ENCODE measurements at regions not wholly inside any gene's neighbourhood (a gene's known extent, or its start where the extent isn't known, plus 50 kb on each side); places are given as distances from the start of the nearest gene placed in this dataset.
"Not testable (repeated sequence)": the region's sequence is repeated elsewhere in the genome, so short reads cannot be mapped to it uniquely, and the experiment has no call there.

GRCh38 chr1:120297345-120297953 lies 117.4 kb upstream of the NBPF8 start:
- not testable (repeated sequence) for H3K27me3 Mint-ChIP-seq; ATAC-seq (ENCODE audit: low read depth); H3K36me3 Mint-ChIP-seq; H3K4me3 Mint-ChIP-seq; H3K4me1 Mint-ChIP-seq; DNase-seq (ENCODE audit: low spot score in 2 of 2); H3K9me3 Mint-ChIP-seq; H3K27ac Mint-ChIP-seq

GRCh38 chr1:120290105-120290504 lies 113.8 kb upstream of the SEC22B start:
- not testable (repeated sequence) for H3K4me1 Mint-ChIP-seq; DNase-seq (ENCODE audit: low spot score in 2 of 2); H3K36me3 Mint-ChIP-seq; H3K27ac Mint-ChIP-seq; H3K4me3 Mint-ChIP-seq; ATAC-seq (ENCODE audit: low read depth); H3K9me3 Mint-ChIP-seq; H3K27me3 Mint-ChIP-seq

DNA sequence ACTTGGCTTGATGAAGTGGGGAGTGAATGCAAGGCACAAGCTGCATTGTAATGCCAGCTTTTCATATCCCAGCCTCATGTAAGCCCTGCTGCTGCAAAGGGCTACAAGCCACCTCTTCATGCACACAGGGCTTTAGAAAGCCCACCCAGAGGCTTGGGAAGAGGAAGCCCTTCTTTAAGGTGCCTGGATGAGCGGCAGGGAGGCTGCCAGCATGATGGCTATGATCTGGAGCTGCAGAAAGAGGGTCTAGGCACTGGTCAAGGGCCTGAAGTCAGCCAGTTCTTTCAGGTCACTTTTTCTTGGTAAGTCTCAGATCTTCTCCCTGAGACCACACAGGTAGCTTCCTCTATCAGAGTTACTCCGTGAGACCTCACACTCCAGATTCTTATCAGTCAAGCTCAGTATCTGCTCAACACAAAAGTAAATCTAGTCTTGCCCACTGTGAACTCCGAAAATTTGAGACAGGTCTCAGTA lies 113.3 kb upstream of the SEC22B start:
- not testable (repeated sequence) for ATAC-seq (ENCODE audit: low read depth); H3K4me1 Mint-ChIP-seq; H3K27me3 Mint-ChIP-seq; H3K9me3 Mint-ChIP-seq; DNase-seq (ENCODE audit: low spot score in 2 of 2); H3K27ac Mint-ChIP-seq; H3K4me3 Mint-ChIP-seq; H3K36me3 Mint-ChIP-seq

- H3K4me3 Mint-ChIP-seq; H3K9me3 Mint-ChIP-seq; H3K27me3 Mint-ChIP-seq; H3K4me1 Mint-ChIP-seq; DNase-seq (ENCODE audit: low spot score in 2 of 2); H3K36me3 Mint-ChIP-seq; H3K27ac Mint-ChIP-seq; ATAC-seq (ENCODE audit: low read depth): not testable (repeated sequence)
Observed at GRCh38 chr1:120288814-120289600, 112.7 kb upstream of the SEC22B start.

- H3K9me3 Mint-ChIP-seq; DNase-seq (ENCODE audit: low spot score in 2 of 2); H3K4me3 Mint-ChIP-seq; H3K36me3 Mint-ChIP-seq; H3K4me1 Mint-ChIP-seq; H3K27me3 Mint-ChIP-seq; H3K27ac Mint-ChIP-seq: not testable (repeated sequence)
- peak; percentile 35 for ATAC-seq (ENCODE audit: low read depth)
Observed at GRCh38 chr1:120288167-120288566, 111.8 kb upstream of the SEC22B start.

- H3K4me1 Mint-ChIP-seq; ATAC-seq (ENCODE audit: low read depth); H3K4me3 Mint-ChIP-seq; DNase-seq (ENCODE audit: low spot score in 2 of 2); H3K36me3 Mint-ChIP-seq; H3K27me3 Mint-ChIP-seq; H3K9me3 Mint-ChIP-seq; H3K27ac Mint-ChIP-seq: not testable (repeated sequence)
Observed at GRCh38 chr1:120282744-120283464, 106.6 kb upstream of the SEC22B start.

GRCh38 chr1:120278259-120278610 lies 101.9 kb upstream of the SEC22B start:
- not testable (repeated sequence) for H3K9me3 Mint-ChIP-seq; H3K27ac Mint-ChIP-seq; ATAC-seq (ENCODE audit: low read depth); DNase-seq (ENCODE audit: low spot score in 2 of 2); H3K27me3 Mint-ChIP-seq; H3K4me3 Mint-ChIP-seq; H3K4me1 Mint-ChIP-seq; H3K36me3 Mint-ChIP-seq

- not testable (repeated sequence) for H3K4me3 Mint-ChIP-seq; DNase-seq (ENCODE audit: low spot score in 2 of 2); H3K36me3 Mint-ChIP-seq; H3K4me1 Mint-ChIP-seq; ATAC-seq (ENCODE audit: low read depth); H3K27me3 Mint-ChIP-seq; H3K9me3 Mint-ChIP-seq; H3K27ac Mint-ChIP-seq
Observed at GRCh38 chr1:120277428-120278258, 101.3 kb upstream of the SEC22B start.

GRCh38 chr1:120276710-120277109 lies 100.4 kb upstream of the SEC22B start:
- not testable (repeated sequence) for ATAC-seq (ENCODE audit: low read depth); DNase-seq (ENCODE audit: low spot score in 2 of 2); H3K27me3 Mint-ChIP-seq; H3K9me3 Mint-ChIP-seq; H3K4me1 Mint-ChIP-seq; H3K27ac Mint-ChIP-seq; H3K4me3 Mint-ChIP-seq; H3K36me3 Mint-ChIP-seq

- not testable (repeated sequence) for DNase-seq (ENCODE audit: low spot score in 2 of 2); H3K27me3 Mint-ChIP-seq; H3K27ac Mint-ChIP-seq; ATAC-seq (ENCODE audit: low read depth); H3K9me3 Mint-ChIP-seq; H3K4me1 Mint-ChIP-seq; H3K36me3 Mint-ChIP-seq; H3K4me3 Mint-ChIP-seq
Observed at GRCh38 chr1:120274438-120274837, 98.1 kb upstream of the SEC22B start.

DNA sequence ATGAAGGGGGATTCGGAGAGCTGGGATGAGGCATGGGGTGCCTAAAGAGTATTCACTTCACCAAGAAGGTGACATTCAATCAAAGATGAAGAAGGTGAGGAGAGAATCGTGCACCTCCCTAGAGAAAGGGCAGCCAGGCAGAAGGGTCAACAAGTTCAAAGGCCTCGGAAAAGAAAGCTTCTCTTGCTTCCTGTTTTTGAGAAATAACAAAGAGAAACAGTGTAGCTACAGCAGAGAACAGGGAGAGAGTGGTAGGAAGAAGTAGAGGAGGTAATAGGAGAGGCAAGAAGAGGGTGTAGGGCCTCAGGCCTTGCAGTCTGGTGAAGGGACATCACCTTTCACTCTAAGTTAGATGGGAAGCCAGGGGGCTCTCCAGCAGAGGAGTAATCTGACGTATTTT lies 97.0 kb upstream of the SEC22B start:
- H3K36me3 Mint-ChIP-seq, H3K4me3 Mint-ChIP-seq, H3K9me3 Mint-ChIP-seq, H3K27me3 Mint-ChIP-seq, H3K4me1 Mint-ChIP-seq: not testable (repeated sequence)
- ATAC-seq (ENCODE audit: low read depth) (peak; percentile 43), DNase-seq (ENCODE audit: low spot score in 2 of 2) (peak in 1 of 2 donors; percentile 0)
- H3K27ac Mint-ChIP-seq: peak overlapping the region; percentile 10

- H3K27ac Mint-ChIP-seq: not testable (repeated sequence)
Observed at GRCh38 chr1:120272242-120272641, 95.9 kb upstream of the SEC22B start.

DNA sequence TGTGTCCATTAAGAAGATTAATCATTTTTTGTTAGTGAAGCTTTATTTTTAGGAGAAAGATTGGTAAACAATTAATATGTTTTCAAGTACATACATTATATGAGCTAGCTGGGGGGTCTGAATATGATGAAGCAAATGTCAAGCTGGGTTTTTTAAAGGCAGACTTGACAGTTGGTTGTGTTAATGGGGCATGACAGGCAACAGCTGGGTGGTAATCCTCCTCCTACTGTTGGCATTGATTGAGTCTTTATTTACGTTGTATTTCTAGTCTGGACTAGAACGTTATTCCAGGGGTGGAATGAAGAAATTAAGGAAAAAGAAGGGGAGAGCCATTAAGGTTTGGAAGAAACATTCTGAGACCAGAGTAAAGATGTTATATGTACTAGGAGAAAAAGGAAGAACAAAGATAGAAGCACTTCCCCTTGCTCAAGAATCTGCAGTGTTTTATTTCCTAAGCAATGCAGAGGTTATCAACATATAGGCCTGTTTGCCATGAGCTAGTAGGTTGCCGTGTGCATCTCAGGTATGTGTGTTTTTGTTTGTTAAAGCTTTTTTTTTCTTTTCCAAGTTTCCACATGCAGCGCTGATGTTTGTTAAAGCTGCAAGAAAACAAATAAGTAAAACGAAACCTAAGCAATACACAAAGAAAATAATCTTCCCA lies 95.4 kb upstream of the SEC22B start:
- H3K4me1 Mint-ChIP-seq; H3K36me3 Mint-ChIP-seq; H3K4me3 Mint-ChIP-seq; DNase-seq (ENCODE audit: low spot score in 2 of 2); H3K9me3 Mint-ChIP-seq; H3K27me3 Mint-ChIP-seq; H3K27ac Mint-ChIP-seq; ATAC-seq (ENCODE audit: low read depth): not testable (repeated sequence)

More at GRCh38 chr1:120272242-120272641, 95.9 kb upstream of the SEC22B start:
- H3K27me3 Mint-ChIP-seq; H3K4me1 Mint-ChIP-seq; H3K36me3 Mint-ChIP-seq; ATAC-seq (ENCODE audit: low read depth); H3K4me3 Mint-ChIP-seq; H3K9me3 Mint-ChIP-seq; DNase-seq (ENCODE audit: low spot score in 2 of 2): not testable (repeated sequence)

Data from memory B cell (primary cell).